ENCODE measurements at regions not wholly inside any gene's neighbourhood (a gene's known extent, or its start where the extent isn't known, plus 50 kb on each side); places are given as distances from the start of the nearest gene placed in this dataset.
"Not testable (repeated sequence)": the region's sequence is repeated elsewhere in the genome, so short reads cannot be mapped to it uniquely, and the experiment has no call there.

- H3K27ac ChIP-seq (ENCODE audit: low read depth, low read length); H3K36me3 ChIP-seq (ENCODE audit: control insufficient read depth in 5 of 5, insufficient read depth in 5 of 5, low read length in 5 of 5); H3K4me3 ChIP-seq (ENCODE audit: low read depth in 1 of 5, low read length in 5 of 5); H3K4me1 ChIP-seq (ENCODE audit: control insufficient read depth in 5 of 5, insufficient read depth in 5 of 5, low read length in 5 of 5); H3K27me3 ChIP-seq (ENCODE audit: control insufficient read depth in 5 of 5, insufficient read depth in 4 of 5, low read length in 5 of 5); H3K9me3 ChIP-seq (ENCODE audit: control insufficient read depth in 5 of 5, low read length in 5 of 5); H3K9ac ChIP-seq (ENCODE audit: low read length in 5 of 5): not testable (repeated sequence)
These were observed 1341.9 kb upstream of the PCDH7 start for GRCh38 chr4:29378237-29378636.

DNA sequence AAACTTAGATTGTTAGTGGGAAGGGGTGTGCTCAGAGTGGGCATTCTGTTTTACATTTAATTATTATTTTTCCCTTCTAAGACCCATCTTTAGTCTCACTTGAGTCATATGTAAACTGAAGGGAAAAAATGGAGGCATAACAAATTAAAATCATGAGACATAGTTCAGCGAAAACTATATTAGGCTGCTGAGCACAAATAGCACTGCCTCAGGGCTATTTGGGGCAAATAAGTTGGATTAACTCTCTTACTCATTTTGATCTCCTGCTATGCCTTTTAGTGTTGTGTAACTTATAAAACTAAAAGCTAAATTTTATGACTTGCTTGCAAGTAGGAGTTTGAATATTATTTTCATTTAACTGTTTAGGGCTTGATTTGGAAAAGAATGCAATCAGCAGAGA is 1329.2 kb upstream of the PCDH7 start:
- Histone ChIP-seq H3K9ac (ENCODE audit: low read length in 5 of 5) (no peak overlapping the region), H3K9me3 (ENCODE audit: control insufficient read depth in 5 of 5, low read length in 5 of 5) (no peaks in the 10 kb centered on the region), H3K36me3 (ENCODE audit: control insufficient read depth in 5 of 5, insufficient read depth in 5 of 5, low read length in 5 of 5) (no peaks in the 10 kb centered on the region), H3K4me3 (ENCODE audit: low read depth in 1 of 5, low read length in 5 of 5) (no peak overlapping the region), H3K27ac (ENCODE audit: low read depth, low read length) (no peak overlapping the region), H3K4me1 (ENCODE audit: control insufficient read depth in 5 of 5, insufficient read depth in 5 of 5, low read length in 5 of 5) (no peaks in the 10 kb centered on the region), H3K27me3 (ENCODE audit: control insufficient read depth in 5 of 5, insufficient read depth in 4 of 5, low read length in 5 of 5) (no peaks in the 10 kb centered on the region)

DNA sequence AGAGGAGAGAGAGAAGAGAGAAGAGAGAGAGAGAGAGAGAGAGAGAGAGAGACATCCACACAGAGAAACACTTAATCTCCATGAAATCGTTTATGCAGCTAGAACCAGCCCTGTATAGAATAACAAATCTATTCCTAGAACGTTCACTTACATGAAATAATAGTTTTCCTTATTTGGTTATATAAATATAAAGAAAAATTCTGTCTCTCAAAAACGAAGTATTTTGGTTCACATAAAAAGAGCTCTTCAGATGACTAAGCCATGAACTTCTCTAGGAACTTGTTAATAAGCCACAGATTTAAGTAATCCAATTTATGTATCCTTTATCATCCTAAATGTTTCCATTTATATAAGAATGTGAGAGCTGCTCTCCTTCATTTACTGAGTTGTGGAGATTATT is 1315.1 kb upstream of the PCDH7 start:
- no peak overlapping the region for H3K9ac ChIP-seq (ENCODE audit: low read length in 5 of 5)
- H3K36me3 ChIP-seq (ENCODE audit: control insufficient read depth in 5 of 5, insufficient read depth in 5 of 5, low read length in 5 of 5) = no peaks in the 10 kb centered on the region
- no peaks in the 10 kb centered on the region for H3K27me3 ChIP-seq (ENCODE audit: control insufficient read depth in 5 of 5, insufficient read depth in 4 of 5, low read length in 5 of 5)
- H3K4me3 ChIP-seq (ENCODE audit: low read depth in 1 of 5, low read length in 5 of 5) = no peak overlapping the region
- no peak overlapping the region for H3K27ac ChIP-seq (ENCODE audit: low read depth, low read length)
- H3K9me3 ChIP-seq (ENCODE audit: control insufficient read depth in 5 of 5, low read length in 5 of 5) = no peaks in the 10 kb centered on the region
- no peaks in the 10 kb centered on the region for H3K4me1 ChIP-seq (ENCODE audit: control insufficient read depth in 5 of 5, insufficient read depth in 5 of 5, low read length in 5 of 5)

- Histone ChIP-seq H3K9ac (ENCODE audit: low read length in 5 of 5) (no peak overlapping the region), H3K27me3 (ENCODE audit: control insufficient read depth in 5 of 5, insufficient read depth in 4 of 5, low read length in 5 of 5) (no peaks in the 10 kb centered on the region)
These were observed 1304.4 kb upstream of the PCDH7 start for GRCh38 chr4:29415771-29416170.

GRCh38 chr4:29423836-29424721 is 1296.1 kb upstream of the PCDH7 start:
- Histone ChIP-seq H3K27ac (ENCODE audit: low read depth, low read length) (no peak overlapping the region), H3K4me1 (ENCODE audit: control insufficient read depth in 5 of 5, insufficient read depth in 5 of 5, low read length in 5 of 5) (no peaks in the 10 kb centered on the region), H3K9me3 (ENCODE audit: control insufficient read depth in 5 of 5, low read length in 5 of 5) (no peaks in the 10 kb centered on the region), H3K36me3 (ENCODE audit: control insufficient read depth in 5 of 5, insufficient read depth in 5 of 5, low read length in 5 of 5) (no peaks in the 10 kb centered on the region), H3K9ac (ENCODE audit: low read length in 5 of 5) (no peak overlapping the region), H3K4me3 (ENCODE audit: low read depth in 1 of 5, low read length in 5 of 5) (no peak overlapping the region), H3K27me3 (ENCODE audit: control insufficient read depth in 5 of 5, insufficient read depth in 4 of 5, low read length in 5 of 5) (no peaks in the 10 kb centered on the region)

More at GRCh38 chr4:29415771-29416170, 1304.4 kb upstream of the PCDH7 start:
- Histone ChIP-seq H3K4me1 (ENCODE audit: control insufficient read depth in 5 of 5, insufficient read depth in 5 of 5, low read length in 5 of 5) (no peaks in the 10 kb centered on the region), H3K36me3 (ENCODE audit: control insufficient read depth in 5 of 5, insufficient read depth in 5 of 5, low read length in 5 of 5) (no peaks in the 10 kb centered on the region), H3K27ac (ENCODE audit: low read depth, low read length) (no peak overlapping the region), H3K9me3 (ENCODE audit: control insufficient read depth in 5 of 5, low read length in 5 of 5) (no peaks in the 10 kb centered on the region), H3K4me3 (ENCODE audit: low read depth in 1 of 5, low read length in 5 of 5) (no peak overlapping the region)

DNA sequence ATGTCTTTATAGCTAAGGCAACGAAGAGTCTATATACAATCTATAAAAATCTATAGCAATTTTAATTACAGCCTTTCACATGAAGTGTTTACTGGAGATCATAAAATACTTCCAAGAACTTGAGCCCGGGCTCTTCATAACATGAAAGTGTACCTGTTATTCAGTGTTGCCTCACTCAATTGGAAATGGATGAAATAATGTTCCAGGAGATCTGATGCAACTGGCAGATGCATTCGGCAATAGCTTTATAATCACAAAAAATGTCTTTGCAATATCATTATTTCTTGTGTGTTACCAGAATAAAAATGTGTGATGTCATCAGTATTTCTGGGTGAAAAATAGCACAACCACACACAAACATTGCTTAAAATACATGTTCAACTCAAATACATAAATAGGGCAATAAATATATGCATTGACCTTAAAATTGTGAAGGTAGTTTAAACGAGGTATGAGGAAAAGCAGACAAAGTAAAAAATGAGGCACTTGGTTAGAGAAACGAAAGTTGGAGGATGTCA is 1266.8 kb upstream of the PCDH7 start:
- H3K9me3 ChIP-seq (ENCODE audit: control insufficient read depth in 5 of 5, low read length in 5 of 5) = no peaks in the 10 kb centered on the region
- no peaks in the 10 kb centered on the region for H3K27me3 ChIP-seq (ENCODE audit: control insufficient read depth in 5 of 5, insufficient read depth in 4 of 5, low read length in 5 of 5)
- no peaks in the 10 kb centered on the region for H3K4me1 ChIP-seq (ENCODE audit: control insufficient read depth in 5 of 5, insufficient read depth in 5 of 5, low read length in 5 of 5)
- no peak overlapping the region for H3K4me3 ChIP-seq (ENCODE audit: low read depth in 1 of 5, low read length in 5 of 5)
- H3K27ac ChIP-seq (ENCODE audit: low read depth, low read length) = no peak overlapping the region
- H3K36me3 ChIP-seq (ENCODE audit: control insufficient read depth in 5 of 5, insufficient read depth in 5 of 5, low read length in 5 of 5) = no peaks in the 10 kb centered on the region
- no peak overlapping the region for H3K9ac ChIP-seq (ENCODE audit: low read length in 5 of 5)

DNA sequence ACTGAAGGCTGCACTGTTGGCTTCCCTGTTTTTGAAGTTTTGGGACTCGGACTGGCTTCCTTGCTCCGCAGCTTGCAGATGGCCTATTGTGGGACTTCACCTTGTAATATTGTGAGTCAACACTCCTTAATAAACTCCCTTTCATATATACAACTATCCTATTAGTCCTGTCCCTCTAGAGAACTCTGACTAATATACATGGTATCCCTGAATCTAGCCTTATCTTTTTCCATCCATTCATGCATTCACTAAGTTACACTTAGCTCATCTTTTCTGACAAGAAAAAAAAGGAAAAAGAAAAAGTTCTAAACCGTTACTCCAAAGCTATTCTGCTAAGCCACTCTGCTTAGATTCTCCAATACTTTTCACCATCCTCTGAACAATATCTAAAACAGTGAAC is 1260.2 kb upstream of the PCDH7 start:
- H3K4me3 ChIP-seq (ENCODE audit: low read depth in 1 of 5, low read length in 5 of 5) = no peak overlapping the region
- no peaks in the 10 kb centered on the region for H3K9me3 ChIP-seq (ENCODE audit: control insufficient read depth in 5 of 5, low read length in 5 of 5)
- no peak overlapping the region for H3K9ac ChIP-seq (ENCODE audit: low read length in 5 of 5)
- no peaks in the 10 kb centered on the region for H3K27me3 ChIP-seq (ENCODE audit: control insufficient read depth in 5 of 5, insufficient read depth in 4 of 5, low read length in 5 of 5)
- H3K36me3 ChIP-seq (ENCODE audit: control insufficient read depth in 5 of 5, insufficient read depth in 5 of 5, low read length in 5 of 5) = no peaks in the 10 kb centered on the region
- H3K4me1 ChIP-seq (ENCODE audit: control insufficient read depth in 5 of 5, insufficient read depth in 5 of 5, low read length in 5 of 5) = no peaks in the 10 kb centered on the region
- no peak overlapping the region for H3K27ac ChIP-seq (ENCODE audit: low read depth, low read length)

DNA sequence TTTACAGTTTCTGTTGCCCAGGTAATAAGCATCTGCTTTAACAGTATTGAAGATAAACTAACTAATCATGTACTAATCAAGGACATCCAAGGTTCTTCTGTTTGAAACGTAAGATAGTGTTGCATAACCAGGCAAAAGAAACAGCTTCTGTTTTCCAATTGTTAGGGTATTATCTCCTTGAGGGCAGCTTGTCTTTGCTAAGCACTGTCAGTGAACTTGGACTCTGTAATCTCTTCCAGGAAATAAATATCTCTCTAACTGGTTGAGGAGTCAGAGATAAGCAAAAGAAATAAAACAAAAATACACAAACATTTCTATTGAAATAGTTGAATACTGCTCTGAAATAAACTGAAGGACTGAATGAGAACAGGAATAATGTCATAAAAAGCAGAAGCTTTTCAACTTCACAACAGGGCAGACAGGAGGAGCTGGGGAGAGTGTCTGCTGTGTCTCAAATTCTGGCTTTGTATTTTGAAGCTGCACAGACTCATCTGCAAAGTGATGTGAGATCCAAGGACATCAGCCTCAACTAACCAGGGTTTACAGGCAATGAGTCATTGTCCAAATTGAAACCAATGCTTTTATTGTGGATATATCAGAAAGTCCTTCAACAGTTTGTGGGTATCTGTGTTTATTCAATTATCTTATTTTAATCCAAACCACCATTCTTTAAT is 1253.0 kb upstream of the PCDH7 start:
- no peaks in the 10 kb centered on the region for H3K9me3 ChIP-seq (ENCODE audit: control insufficient read depth in 5 of 5, low read length in 5 of 5)
- no peak overlapping the region for H3K9ac ChIP-seq (ENCODE audit: low read length in 5 of 5)

More for the DNA sequence above, 1253.0 kb upstream of the PCDH7 start:
- Histone ChIP-seq H3K4me3 (ENCODE audit: low read depth in 1 of 5, low read length in 5 of 5) (no peak overlapping the region), H3K27me3 (ENCODE audit: control insufficient read depth in 5 of 5, insufficient read depth in 4 of 5, low read length in 5 of 5) (no peaks in the 10 kb centered on the region), H3K4me1 (ENCODE audit: control insufficient read depth in 5 of 5, insufficient read depth in 5 of 5, low read length in 5 of 5) (no peaks in the 10 kb centered on the region), H3K36me3 (ENCODE audit: control insufficient read depth in 5 of 5, insufficient read depth in 5 of 5, low read length in 5 of 5) (no peaks in the 10 kb centered on the region), H3K27ac (ENCODE audit: low read depth, low read length) (no peak overlapping the region)
